Brain microvascular endothelial cell (primary cell): ENCODE measurements at regions not wholly inside any gene's neighbourhood (a gene's known extent, or its start where the extent isn't known, plus 50 kb on each side); places are given as distances from the start of the nearest gene placed in this dataset.

Experiments
- DNase-seq: peaks from one replicate; pipeline ENCODE4 v3.0.0-alpha.2; 2020
- H3K27ac ChIP-seq: fragments of 250-450 bp; sonication (Bioruptor Pico); 2 replicates; pipeline ENCODE4 v1.5.1; 2020; ENCODE audit warnings: mild to moderate bottlenecking, moderate library complexity
- H3K27me3 ChIP-seq: fragments of 250-450 bp; sonication (Bioruptor Pico); replicated peaks from 2 replicates; pipeline ENCODE4 v1.5.1; 2020; ENCODE audit warnings: mild to moderate bottlenecking
- H3K36me3 ChIP-seq: fragments of 250-450 bp; sonication (Bioruptor Pico); replicated peaks from 2 replicates; pipeline ENCODE4 v1.5.1; 2020; ENCODE audit warnings: mild to moderate bottlenecking
- H3K4me3 ChIP-seq: 2 replicates; pipeline ENCODE4 v1.5.1; 2011; ENCODE audit warnings: low read depth, mild to moderate bottlenecking, control low read depth, low read length, moderate library complexity
- in situ Hi-C: cut with HindIII; loops from 2 replicates; pipeline ENCODE4 v1.10.0; 2017; ENCODE audit warnings: low sequenced_read_pairs, low pct_ligation_motif_present
- TF ChIP-seq, protein P1 (sequence below): IDR thresholded peaks from 2 replicates; pipeline ENCODE4 v1.5.1; 2011; ENCODE audit warnings: low read depth, mild to moderate bottlenecking, moderate library complexity, low read length, control low read depth, inconsistent platforms; ENCODE audit errors: missing control alignments

DNA sequence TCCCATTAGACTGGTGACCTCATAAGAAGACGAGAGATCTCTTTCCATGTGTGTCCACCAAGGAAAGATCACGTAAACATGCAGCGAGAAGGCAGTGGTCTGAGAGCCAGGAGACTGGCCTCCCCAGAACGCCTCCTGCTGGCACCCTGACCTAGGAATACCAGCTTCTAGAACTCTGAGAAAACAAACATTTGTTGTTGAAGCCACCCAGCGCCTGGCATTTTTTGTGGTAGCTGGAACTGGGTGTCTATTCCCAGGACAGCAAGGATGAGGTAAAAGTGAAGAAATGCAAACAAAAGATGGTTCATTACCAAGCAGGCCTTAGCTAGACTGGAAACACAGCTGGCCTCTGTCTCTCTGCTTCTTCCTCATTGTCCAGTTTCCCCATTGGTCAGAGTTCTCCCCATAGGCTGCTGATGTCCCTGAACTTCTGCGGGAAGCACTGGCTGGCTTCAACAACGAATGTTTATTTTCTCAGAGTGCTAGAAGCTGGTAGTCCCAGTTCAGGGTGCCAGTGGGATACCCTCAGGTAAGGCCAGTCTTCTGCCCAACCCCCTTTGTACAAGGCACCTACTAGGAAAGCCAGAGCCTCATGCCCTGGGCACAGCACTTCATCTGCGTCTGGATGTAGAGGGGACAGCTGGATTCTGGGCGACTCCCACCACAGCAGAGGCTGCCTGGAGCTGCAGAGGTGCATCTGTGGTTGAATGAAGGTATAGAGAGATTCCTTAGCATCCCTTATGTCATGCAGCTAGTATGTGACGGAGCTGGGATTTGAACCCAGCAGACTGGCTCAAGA lies 304.9 kb downstream of the TCERG1L start:
- no peak overlapping the region for H3K4me3 ChIP-seq
- H3K36me3 ChIP-seq = no peaks in the 10 kb centered on the region
- no peak for DNase-seq
- in situ Hi-C loops = no loop called here
- no peak overlapping the region for H3K27ac ChIP-seq
- H3K27me3 ChIP-seq = no peaks in the 10 kb centered on the region
- TF ChIP-seq, protein P1, sequence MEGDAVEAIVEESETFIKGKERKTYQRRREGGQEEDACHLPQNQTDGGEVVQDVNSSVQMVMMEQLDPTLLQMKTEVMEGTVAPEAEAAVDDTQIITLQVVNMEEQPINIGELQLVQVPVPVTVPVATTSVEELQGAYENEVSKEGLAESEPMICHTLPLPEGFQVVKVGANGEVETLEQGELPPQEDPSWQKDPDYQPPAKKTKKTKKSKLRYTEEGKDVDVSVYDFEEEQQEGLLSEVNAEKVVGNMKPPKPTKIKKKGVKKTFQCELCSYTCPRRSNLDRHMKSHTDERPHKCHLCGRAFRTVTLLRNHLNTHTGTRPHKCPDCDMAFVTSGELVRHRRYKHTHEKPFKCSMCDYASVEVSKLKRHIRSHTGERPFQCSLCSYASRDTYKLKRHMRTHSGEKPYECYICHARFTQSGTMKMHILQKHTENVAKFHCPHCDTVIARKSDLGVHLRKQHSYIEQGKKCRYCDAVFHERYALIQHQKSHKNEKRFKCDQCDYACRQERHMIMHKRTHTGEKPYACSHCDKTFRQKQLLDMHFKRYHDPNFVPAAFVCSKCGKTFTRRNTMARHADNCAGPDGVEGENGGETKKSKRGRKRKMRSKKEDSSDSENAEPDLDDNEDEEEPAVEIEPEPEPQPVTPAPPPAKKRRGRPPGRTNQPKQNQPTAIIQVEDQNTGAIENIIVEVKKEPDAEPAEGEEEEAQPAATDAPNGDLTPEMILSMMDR = no peak

DNA sequence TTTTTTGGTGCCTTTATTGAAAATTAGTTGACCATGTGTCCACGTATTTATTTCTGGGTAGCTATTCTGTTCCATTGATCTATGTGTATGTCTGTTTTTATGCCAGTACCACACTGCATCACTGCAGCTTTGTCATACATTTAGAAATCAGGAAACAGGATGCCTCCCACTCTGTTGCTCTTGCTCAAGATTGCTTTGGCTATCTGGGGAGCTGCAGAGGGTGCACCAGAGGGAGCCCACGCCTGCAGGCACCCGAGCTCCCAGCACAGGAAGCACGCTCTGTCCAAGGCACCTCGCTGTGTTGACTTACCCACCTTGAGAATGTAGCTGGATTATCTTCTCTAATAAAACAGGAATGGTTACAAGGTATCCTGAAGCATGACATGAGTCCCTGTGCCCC lies 301.7 kb downstream of the TCERG1L start:
- in situ Hi-C loops = no loop called here
- Histone ChIP-seq H3K27ac (no peak overlapping the region), H3K36me3 (no peaks in the 10 kb centered on the region), H3K27me3 (no peaks in the 10 kb centered on the region), H3K4me3 (no peak overlapping the region)
- no peak for DNase-seq
- TF ChIP-seq, protein P1 = no peak

DNA sequence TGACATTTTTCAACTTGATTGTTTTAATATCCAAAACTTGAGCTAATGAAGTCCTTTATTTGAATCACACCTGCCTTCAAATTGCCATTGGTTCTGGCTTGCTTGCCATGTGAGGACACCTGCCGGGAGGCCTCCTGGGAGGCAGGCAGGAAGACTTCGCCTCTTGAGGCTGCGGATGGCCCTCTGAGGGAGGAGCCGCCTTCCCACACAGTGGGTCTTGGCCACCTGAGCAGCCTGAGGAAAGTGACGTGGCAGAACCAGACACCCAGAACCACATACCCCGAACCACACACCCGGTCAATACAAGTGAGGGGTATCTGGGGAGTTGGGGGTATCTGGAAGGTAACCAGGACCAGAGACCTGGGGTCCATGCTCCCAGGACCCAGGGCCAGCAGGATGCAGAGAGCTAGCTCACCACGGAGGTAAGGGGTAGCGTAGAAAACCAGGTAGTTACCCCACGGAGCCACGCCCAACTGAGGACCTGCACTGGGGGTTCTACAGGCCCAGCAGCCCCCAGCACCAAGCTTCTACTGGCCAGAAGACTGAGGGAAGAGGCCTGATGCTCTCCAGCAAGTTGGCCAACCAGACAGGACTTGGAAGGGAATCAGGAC lies 300.5 kb downstream of the TCERG1L start:
- H3K4me3 ChIP-seq = no peak overlapping the region
- no peaks in the 10 kb centered on the region for H3K36me3 ChIP-seq
- H3K27me3 ChIP-seq = no peaks in the 10 kb centered on the region
- TF ChIP-seq, protein P1 = no peak
- in situ Hi-C loops = no loop called here
- no peak overlapping the region for H3K27ac ChIP-seq
- no peak for DNase-seq

DNA sequence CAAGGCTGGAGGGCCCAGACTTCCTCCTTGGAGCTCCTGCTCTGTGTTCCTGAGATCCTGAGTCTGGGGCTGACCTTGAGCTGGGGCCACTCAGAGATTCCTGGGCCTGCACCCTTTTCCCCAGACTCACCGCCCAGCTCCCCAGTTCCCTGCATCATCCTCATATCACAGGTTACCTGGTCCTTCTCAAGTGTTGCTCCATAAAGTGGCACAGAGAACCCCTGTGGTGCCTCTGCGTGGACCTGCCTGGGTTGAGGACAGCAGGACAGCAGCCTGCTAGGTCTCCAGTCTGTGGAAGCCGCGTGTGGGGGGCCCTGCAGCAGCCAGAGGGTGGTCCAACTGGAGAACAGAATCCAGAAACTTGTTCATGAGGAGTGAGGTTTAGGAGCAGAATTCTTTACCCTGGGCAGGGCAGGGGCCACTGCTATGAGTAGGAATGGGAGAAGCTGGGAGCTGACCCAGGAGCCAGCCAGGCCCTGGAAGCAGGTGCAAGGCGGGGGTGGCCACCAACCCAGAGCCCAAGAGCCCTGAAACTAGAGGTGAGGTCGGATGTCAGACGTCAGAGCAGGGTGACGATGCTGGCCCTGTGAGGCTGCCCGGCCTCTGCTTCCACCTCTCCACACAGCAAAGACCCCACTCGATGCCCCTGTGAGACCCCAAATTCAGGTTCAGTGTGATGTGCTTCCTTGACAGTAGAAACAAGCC lies 299.4 kb downstream of the TCERG1L start:
- in situ Hi-C loops = no loop called here
- no peaks in the 10 kb centered on the region for H3K27me3 ChIP-seq
- DNase-seq = no peak
- no peak overlapping the region for H3K27ac ChIP-seq
- H3K4me3 ChIP-seq = no peak overlapping the region
- TF ChIP-seq, protein P1 = no peak
- no peaks in the 10 kb centered on the region for H3K36me3 ChIP-seq

DNA sequence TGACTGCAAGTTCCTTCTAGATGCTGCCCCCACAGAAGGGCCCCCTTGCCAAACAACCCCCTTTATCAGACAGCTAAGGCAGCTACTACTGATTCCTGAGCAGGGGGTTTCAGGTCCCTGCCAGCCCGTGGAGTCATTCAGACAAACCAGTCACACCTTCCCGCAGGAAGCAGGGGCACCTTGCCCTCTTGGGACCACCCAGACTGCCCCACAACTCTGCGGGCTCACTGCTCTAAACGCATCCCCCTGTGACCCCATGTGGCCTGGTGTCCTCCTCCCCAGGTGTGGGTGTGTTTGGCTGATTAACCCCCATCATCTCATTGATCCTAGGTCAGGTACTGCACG lies 298.9 kb downstream of the TCERG1L start:
- no peak overlapping the region for H3K27ac ChIP-seq
- DNase-seq = no peak
- in situ Hi-C loops = no loop called here

More for the DNA sequence above, 298.9 kb downstream of the TCERG1L start:
- Histone ChIP-seq H3K4me3 (no peak overlapping the region), H3K36me3 (no peaks in the 10 kb centered on the region), H3K27me3 (no peaks in the 10 kb centered on the region)
- TF ChIP-seq, protein P1 = no peak
